ENCODE measurements at regions not wholly inside any gene's neighbourhood (a gene's known extent, or its start where the extent isn't known, plus 50 kb on each side); places are given as distances from the start of the nearest gene placed in this dataset.
"Not testable (repeated sequence)": the region's sequence is repeated elsewhere in the genome, so short reads cannot be mapped to it uniquely, and the experiment has no call there.

- DNase-seq (ENCODE audit: low read depth in 2 of 2): no peak
Observed at GRCh38 chrX:39788521-39788920, 309.2 kb downstream of the BCOR start.

DNA sequence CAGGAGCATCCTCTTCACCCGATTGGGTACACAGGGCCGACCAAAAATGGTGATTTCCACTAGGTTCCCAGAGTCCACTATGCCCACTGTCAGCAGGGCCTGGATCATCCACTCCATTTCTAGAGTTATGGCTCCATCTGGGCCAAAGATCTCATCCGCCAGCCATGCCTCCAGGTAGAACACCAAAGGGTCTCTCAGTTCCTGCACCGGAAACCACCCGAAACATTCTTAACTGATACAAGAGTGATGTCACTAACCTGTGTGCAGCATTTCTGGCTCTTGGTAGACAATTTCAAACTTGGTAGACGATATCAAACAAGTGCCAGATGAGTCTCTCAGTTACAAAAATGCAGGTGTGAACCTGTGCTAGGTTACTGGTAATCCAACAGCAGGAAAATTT is 306.1 kb downstream of the BCOR start:
- DNase-seq (ENCODE audit: low read depth in 2 of 2): no peak

DNA sequence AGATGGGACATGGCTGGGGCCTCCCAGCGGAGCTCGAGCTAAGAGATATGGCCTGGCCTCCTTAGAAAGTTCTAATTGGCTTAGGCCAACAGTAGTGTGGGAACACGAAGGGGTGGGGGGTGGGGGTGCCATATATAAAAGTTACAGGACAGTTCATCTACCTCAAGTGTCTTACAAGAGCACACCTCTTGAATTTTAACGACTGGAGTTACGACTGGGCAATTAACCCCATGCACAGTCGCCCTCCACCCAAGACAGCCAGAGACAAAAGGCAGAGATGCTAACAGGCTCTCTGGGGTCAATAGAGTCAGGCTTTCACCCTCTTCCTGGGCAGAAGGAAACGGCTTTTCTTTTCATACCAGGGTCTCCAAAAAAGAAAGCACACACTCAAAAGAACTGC is 302.2 kb downstream of the BCOR start:
- DNase-seq (ENCODE audit: low read depth in 2 of 2): no peak

GRCh38 chrX:39796856-39797255 is 300.9 kb downstream of the BCOR start:
- no peak for DNase-seq (ENCODE audit: low read depth in 2 of 2)

GRCh38 chrX:39798488-39798887 is 299.3 kb downstream of the BCOR start:
- DNase-seq (ENCODE audit: low read depth in 2 of 2): not testable (repeated sequence)

DNA sequence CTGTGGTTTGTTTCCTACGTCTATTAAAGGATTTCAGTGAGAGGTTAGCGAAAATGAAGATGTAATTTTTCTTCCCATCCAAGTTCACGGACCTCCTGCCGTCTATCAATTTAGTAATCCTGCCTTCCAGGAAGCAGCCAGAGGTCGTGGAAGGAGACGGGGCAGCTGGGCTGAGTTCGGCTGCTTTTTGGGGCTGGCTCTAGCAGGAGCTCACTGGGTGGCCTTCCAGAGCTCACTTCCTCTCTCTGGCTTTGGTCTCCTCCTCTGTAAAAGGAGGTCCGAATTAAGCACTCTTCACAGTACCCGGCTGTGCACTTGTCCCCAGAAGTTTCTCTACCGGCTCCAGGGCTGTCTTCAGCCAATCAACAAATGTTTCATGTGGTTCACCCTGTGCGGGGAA is 295.4 kb downstream of the BCOR start:
- DNase-seq (ENCODE audit: low read depth in 2 of 2): no peak

DNA sequence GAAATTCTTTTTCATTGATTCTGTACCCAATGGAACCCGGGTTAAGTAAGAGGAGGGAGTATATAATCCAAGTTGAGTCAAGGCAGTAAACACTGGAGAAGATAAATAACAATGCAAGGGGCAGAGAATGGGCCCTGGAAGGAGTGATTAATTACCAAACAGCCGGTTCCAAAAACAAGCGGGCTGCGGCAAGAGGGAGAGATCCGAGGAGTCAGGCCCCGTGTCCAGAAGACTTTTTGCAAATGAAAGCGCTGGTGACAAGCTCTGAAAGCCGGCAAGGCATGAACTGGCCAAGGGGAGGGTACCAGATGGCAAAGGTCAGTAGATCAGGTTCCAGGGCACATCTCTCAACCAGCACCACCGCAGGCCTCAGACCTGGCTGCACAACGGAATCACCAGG is 294.9 kb downstream of the BCOR start:
- DNase-seq (ENCODE audit: low read depth in 2 of 2): no peak

DNA sequence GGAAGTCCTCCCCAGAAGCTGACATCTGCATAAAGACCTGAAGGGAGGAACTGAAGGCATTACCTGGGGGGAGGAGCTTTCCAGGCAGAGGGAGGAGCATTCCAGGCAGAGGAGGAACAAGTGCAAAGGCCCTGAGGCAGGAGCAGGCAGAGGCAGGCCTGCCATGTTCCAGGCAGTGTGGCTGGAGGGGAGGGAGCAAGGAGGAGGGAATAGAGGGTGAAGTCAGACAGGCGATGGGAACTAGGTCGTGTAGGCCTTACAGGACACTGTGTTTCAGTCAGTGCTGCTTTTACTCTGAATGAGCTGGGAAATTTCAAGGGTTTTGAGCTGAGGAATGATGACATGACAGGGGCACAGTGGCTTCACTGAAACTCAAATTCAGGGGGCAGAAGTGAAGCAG is 292.7 kb downstream of the BCOR start:
- no peak for DNase-seq (ENCODE audit: low read depth in 2 of 2)

- DNase-seq (ENCODE audit: low read depth in 2 of 2): no peak
Observed at GRCh38 chrX:39805825-39806224, 291.9 kb downstream of the BCOR start.

DNA sequence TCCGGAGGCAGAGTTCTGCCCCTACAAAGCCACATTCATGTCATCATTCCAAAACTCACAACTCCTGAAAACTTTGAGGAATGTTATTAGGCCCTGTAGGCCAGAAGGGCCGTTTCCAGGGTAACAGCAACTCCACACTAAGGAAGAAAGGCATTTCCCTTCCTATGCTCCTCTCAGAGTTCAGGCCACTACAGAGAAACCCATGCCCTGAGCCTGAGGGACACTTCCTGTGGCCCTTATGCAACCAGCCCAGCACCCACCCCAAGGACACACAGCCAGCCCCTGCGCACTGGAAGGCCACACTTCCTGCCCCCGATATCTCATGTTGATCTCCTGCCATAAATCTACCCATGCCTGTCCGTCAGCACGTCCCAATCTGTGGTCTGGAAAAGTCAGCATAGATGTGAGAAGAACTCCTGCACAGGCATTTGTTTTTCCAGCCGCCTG is 289.3 kb downstream of the BCOR start:
- peak; percentile 66 to 72 for DNase-seq (ENCODE audit: low read depth in 2 of 2)

GRCh38 chrX:39809331-39809730 is 288.4 kb downstream of the BCOR start:
- no peak for DNase-seq (ENCODE audit: low read depth in 2 of 2)

GRCh38 chrX:39810901-39811300 is 286.9 kb downstream of the BCOR start:
- DNase-seq (ENCODE audit: low read depth in 2 of 2): no peak

DNA sequence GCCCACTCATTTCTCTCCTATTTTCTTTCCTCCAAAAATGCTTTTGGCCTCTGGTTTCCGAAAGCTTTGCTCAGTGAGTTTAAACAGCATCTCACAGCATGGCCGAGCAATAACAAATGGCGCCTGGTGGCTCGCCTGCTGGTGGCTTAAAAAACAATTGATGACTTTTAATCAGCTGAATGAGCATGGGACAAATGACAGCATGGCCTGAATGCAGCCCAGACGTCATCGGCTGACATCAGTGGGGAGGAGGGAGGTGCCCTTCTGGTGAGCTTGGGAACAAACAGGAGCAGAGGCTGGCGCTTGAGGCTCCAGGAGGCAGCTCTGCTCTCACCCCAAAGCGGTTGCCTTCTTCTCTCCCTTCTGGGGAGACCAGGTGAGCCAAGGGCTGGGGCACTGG is 286.4 kb downstream of the BCOR start:
- no peak for DNase-seq (ENCODE audit: low read depth in 2 of 2)

- DNase-seq (ENCODE audit: low read depth in 2 of 2): no peak
Observed at GRCh38 chrX:39813631-39814277, 284.0 kb downstream of the BCOR start.

- no peak for DNase-seq (ENCODE audit: low read depth in 2 of 2)
Observed at GRCh38 chrX:39814391-39814790, 283.4 kb downstream of the BCOR start.

GRCh38 chrX:39815631-39816030 is 282.1 kb downstream of the BCOR start:
- no peak for DNase-seq (ENCODE audit: low read depth in 2 of 2)

DNA sequence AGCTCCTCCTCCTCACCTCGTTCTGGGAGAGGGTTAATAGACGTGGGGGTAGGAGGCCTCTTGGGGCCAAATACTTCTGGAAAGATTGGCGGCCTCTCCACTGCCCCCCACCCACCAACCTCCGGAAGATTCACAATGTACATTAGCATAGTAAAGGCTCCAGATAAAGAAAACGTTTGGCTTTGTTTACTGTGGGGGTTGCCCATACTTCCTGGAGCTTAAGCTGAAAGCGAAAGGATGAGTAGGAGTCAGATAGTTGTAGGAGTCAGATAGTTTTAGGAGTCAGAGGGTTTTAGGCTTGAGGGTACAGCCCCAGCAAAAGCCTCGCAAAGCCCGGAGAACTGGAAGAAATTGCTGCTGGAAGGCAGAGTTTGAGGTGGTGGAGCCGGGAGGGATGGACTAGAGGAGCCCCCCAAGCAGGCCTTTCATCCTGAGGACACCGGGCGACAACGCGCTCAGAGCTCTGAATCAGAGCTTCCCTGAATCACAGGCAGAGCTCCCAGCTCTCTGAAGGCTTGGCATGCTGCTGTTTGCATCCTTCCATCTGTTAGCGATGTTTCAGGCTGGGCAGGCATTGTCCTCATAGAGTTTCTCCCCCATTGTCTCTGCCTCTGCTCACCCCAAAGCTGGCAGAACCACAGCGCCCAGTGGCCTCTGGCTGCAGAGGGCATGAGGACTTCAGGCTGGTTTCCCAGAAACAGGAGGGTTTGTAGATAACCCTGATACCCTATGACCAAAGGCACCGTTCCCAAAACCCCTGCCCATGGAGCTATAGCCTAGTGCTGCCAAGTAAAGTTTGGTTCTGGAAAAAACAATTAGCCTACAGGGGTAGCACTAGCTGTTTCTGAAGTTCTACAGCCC is 280.7 kb downstream of the BCOR start:
- no peak for DNase-seq (ENCODE audit: low read depth in 2 of 2)

DNA sequence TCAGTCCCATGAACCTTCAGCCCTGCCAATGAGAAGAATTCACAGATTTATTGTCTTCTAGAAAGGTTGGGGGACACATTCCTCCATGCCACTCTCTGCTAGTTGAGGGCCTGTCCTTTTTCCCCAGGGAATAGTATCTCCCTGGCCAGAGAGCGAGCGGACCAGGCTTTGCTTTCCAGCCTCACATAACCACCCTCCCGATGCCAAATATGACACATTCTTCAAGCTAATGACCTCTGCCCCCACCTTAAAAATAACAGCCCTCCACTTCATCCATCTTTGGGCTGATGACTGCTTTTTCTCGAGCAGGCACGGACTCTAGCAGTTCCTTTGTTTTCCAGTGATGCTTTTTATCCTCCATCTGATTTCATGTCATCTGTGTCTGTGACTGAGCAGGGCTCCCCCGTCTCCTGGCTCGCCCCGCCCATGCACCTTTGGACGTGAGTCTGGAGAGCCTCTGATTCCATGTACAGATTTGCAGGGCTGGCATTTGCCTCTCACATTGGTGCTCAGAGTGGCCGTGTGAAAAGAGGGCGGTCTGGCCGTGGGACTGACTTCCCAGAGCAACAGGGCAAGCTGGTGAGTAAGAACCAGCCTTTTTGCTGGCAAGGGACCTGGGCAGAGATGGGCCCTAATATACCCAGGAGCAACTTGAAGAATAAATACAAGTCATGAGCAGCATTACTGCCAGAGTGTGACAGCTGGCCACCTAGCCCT is 279.8 kb downstream of the BCOR start:
- DNase-seq (ENCODE audit: low read depth in 2 of 2): no peak

GRCh38 chrX:39818750-39819149 is 279.0 kb downstream of the BCOR start:
- no peak for DNase-seq (ENCODE audit: low read depth in 2 of 2)

- no peak for DNase-seq (ENCODE audit: low read depth in 2 of 2)
Observed at GRCh38 chrX:39819921-39820849, 277.6 kb downstream of the BCOR start.

DNA sequence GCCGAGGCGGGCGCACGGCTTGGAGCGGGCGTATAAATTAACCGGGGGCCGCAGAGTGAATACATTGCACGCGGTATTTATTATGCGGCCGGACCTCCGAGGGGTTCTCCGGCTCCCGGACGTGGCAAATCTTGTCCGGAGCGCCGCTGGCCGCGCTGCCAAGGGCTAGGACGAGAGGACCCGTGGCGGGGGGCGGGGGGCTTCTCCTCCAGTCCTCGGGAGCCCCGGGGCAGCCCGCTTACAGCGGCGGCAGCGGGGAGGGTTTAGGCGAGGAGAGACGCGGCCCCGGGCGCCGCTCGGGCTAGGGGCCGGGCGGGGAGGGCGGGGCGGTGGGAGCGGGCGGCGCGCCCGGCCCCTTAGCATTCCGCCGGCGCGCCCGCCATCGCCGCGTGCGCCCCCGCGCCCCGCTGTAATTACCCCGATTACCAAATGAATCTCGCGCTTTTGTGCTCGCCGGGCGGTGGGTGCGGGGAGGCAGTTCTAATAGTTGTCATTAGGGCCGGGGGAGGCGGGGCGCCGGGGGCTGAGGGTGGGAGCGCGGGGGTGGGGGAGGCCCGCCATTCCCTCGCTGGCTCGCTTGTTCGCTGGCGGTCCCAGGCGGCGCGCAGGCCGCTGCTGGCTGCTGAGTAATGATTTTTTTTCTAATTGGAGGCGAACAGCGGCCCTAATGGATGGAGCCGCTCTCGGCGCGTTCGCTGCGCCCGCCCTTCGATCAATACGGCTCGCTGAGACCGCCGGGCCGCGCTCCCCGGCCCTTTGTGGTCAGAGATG is 276.6 kb downstream of the BCOR start:
- DNase-seq (ENCODE audit: low read depth in 2 of 2): no peak
